GM19463 (cell line): ENCODE measurements at regions not wholly inside any gene's neighbourhood (a gene's known extent, or its start where the extent isn't known, plus 50 kb on each side); places are given as distances from the start of the nearest gene placed in this dataset.
"Not testable (repeated sequence)": the region's sequence is repeated elsewhere in the genome, so short reads cannot be mapped to it uniquely, and the experiment has no call there.

Source experiments
- ATAC-seq: cut with Tn5 transposase; IDR thresholded peaks from one replicate; pipeline ENCODE4 v1.9.1; 2021; ENCODE audit warnings: mild to moderate bottlenecking, moderate library complexity; ENCODE audit not compliant: unreplicated experiment

GRCh38 chr5:120140501-120140900, 323.6 kb upstream of the PRR16 start:
- ATAC-seq, result no peak

- no peak for ATAC-seq
Observed at GRCh38 chr5:120141076-120141475, 323.0 kb upstream of the PRR16 start.

GRCh38 chr5:120146787-120147186, 317.3 kb upstream of the PRR16 start:
- ATAC-seq, result no peak

GRCh38 chr5:120147911-120148310, 316.2 kb upstream of the PRR16 start:
- not testable (repeated sequence) for ATAC-seq

GRCh38 chr5:120150770-120151169, 313.3 kb upstream of the PRR16 start:
- no peak for ATAC-seq

GRCh38 chr5:120151181-120151580, 312.9 kb upstream of the PRR16 start:
- no peak for ATAC-seq

- no peak for ATAC-seq
Observed at GRCh38 chr5:120151825-120152224, 312.3 kb upstream of the PRR16 start.

- ATAC-seq, result no peak
Observed at GRCh38 chr5:120152472-120152871, 311.6 kb upstream of the PRR16 start.

- no peak for ATAC-seq
Observed at GRCh38 chr5:120152931-120153330, 311.2 kb upstream of the PRR16 start.

- no peak for ATAC-seq
Observed at GRCh38 chr5:120153551-120153950, 310.5 kb upstream of the PRR16 start.

- ATAC-seq, result no peak
Observed at GRCh38 chr5:120155873-120156272, 308.2 kb upstream of the PRR16 start.

- ATAC-seq, result no peak
Observed at GRCh38 chr5:120158211-120158610, 305.9 kb upstream of the PRR16 start.

GRCh38 chr5:120159155-120159554, 304.9 kb upstream of the PRR16 start:
- no peak for ATAC-seq

- ATAC-seq, result no peak
Observed at GRCh38 chr5:120160124-120160895, 303.8 kb upstream of the PRR16 start.

- no peak for ATAC-seq
Observed at GRCh38 chr5:120162321-120162720, 301.8 kb upstream of the PRR16 start.

- no peak for ATAC-seq
Observed at GRCh38 chr5:120164037-120164436, 300.1 kb upstream of the PRR16 start.

GRCh38 chr5:120164986-120165385, 299.1 kb upstream of the PRR16 start:
- ATAC-seq, result no peak

- ATAC-seq, result no peak
Observed at GRCh38 chr5:120173125-120173524, 291.0 kb upstream of the PRR16 start.

GRCh38 chr5:120174089-120174488, 290.0 kb upstream of the PRR16 start:
- no peak for ATAC-seq

GRCh38 chr5:120181238-120181637, 282.9 kb upstream of the PRR16 start:
- ATAC-seq, result not testable (repeated sequence)

GRCh38 chr5:120194650-120195049, 269.4 kb upstream of the PRR16 start:
- not testable (repeated sequence) for ATAC-seq

- ATAC-seq, result no peak
Observed at GRCh38 chr5:120199559-120199958, 264.5 kb upstream of the PRR16 start.

- no peak for ATAC-seq
Observed at GRCh38 chr5:120207129-120207528, 257.0 kb upstream of the PRR16 start.
